GM12873 (cell line): ENCODE measurements at regions not wholly inside any gene's neighbourhood (a gene's known extent, or its start where the extent isn't known, plus 50 kb on each side); places are given as distances from the start of the nearest gene placed in this dataset.

Source experiments
- TF ChIP-seq, protein P1 (sequence below): IDR thresholded peaks from 2 replicates; pipeline ENCODE4 v1.5.1; 2012; ENCODE audit warnings: low read depth, mild to moderate bottlenecking, moderate library complexity, low read length, control low read depth; ENCODE audit not compliant: insufficient read depth; ENCODE audit errors: missing control alignments

DNA sequence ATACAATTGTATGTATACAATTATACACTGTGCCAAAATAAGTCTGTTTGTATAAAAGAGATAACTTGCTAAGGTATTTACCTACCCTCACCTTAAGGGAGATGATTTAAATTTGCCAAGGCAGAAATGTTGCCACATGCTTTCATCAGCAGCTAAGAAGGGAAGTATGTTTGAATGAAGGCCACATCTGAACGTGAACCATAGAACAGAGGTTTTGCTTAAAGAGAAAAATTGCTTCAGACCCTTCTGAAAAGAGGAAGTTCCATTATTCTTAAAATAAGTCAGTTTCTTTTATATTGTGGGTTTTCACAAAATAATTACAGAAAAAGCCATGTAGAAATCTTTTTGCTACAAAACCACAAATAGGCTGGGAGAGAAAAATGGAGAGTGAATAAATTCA, 621.5 kb upstream of the HTR2C start:
- TF ChIP-seq, protein P1, sequence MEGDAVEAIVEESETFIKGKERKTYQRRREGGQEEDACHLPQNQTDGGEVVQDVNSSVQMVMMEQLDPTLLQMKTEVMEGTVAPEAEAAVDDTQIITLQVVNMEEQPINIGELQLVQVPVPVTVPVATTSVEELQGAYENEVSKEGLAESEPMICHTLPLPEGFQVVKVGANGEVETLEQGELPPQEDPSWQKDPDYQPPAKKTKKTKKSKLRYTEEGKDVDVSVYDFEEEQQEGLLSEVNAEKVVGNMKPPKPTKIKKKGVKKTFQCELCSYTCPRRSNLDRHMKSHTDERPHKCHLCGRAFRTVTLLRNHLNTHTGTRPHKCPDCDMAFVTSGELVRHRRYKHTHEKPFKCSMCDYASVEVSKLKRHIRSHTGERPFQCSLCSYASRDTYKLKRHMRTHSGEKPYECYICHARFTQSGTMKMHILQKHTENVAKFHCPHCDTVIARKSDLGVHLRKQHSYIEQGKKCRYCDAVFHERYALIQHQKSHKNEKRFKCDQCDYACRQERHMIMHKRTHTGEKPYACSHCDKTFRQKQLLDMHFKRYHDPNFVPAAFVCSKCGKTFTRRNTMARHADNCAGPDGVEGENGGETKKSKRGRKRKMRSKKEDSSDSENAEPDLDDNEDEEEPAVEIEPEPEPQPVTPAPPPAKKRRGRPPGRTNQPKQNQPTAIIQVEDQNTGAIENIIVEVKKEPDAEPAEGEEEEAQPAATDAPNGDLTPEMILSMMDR, result no peak

DNA sequence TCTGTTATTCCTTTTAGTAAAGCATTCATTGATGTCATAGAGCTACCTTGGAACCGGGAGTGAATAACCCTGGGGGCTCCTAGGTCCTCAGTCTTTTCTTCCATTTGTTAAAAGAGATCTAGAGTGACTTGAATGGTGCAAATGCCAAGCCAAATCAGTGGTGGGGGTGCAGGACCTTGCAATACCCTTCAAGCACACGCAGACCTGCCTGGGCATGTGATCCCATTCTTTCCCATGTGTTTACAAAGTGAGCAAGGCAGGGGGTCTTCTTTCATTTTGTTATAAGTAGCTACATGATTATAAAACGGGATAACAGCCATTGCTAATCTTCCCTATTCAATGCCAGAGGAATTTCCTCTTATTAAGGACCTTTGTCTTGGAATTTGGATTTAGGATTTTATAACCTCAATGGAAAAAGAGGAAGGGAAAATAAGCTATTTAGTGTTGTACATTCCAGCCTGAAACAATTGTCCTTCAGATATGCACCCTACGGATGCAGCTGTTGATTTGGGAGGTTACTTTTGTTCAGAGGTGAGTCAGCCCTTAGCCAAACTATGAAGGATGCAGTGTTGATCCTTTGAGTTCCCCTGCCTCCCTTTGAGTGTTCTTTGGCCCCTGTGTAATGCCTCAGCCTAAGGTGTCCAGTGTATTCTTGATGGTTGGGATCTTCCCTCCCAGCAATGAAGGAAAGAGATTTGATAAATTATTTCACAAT, 623.8 kb upstream of the HTR2C start:
- TF ChIP-seq, protein P1, result no peak

DNA sequence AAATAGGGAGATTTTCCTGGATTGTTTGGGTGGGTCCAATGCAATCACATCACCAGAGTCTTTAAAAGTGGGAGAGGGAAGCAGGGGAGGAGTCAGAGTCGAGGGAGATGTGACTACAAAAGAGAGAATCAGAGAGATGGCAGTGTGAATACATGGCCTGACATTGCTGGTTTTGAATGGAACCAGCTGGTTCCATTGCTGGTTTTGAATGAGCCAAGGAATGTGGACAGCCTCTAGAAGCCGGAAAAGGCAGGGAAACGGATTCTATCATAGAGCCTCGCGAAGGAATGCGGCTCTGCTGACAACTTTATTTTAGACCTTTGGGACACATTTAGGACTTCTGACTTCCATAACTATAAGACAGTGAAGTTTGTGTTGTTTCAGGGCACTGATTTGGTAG, 627.0 kb upstream of the HTR2C start:
- TF ChIP-seq, protein P1, result no peak

- TF ChIP-seq, protein P1, result no peak
Observed at GRCh38 chrX:113954297-113954696, 629.6 kb upstream of the HTR2C start.

- TF ChIP-seq, protein P1, result no peak
Observed at GRCh38 chrX:113950081-113950678, 633.7 kb upstream of the HTR2C start.

- TF ChIP-seq, protein P1, result peak; percentile 3
Observed at GRCh38 chrX:113947548-113947947, 636.3 kb upstream of the HTR2C start.

- TF ChIP-seq, protein P1, result no peak
Observed at GRCh38 chrX:113935518-113935917, 648.4 kb upstream of the HTR2C start.
